GM10266 (cell line): ENCODE measurements at regions not wholly inside any gene's neighbourhood (a gene's known extent, or its start where the extent isn't known, plus 50 kb on each side); places are given as distances from the start of the nearest gene placed in this dataset.

Source experiments
- DNase-seq: peaks from one replicate; pipeline ENCODE4 v3.0.0; 2012; ENCODE audit errors: extremely low spot score
- CTCF ChIP-seq: IDR thresholded peaks from 2 replicates; pipeline ENCODE4 v1.5.1; 2012; ENCODE audit warnings: mild to moderate bottlenecking, low read depth; ENCODE audit not compliant: control insufficient read depth, insufficient read depth; ENCODE audit errors: missing control alignments

- TF ChIP-seq CTCF: no peak
- no peak for DNase-seq
Observed at GRCh38 chr2:217182926-217183325, 323.1 kb upstream of the TNP1 start.

- TF ChIP-seq CTCF: no peak
- no peak for DNase-seq
Observed at GRCh38 chr2:217181512-217181911, 321.6 kb upstream of the TNP1 start.

- no peak for TF ChIP-seq CTCF
- DNase-seq: no peak
Observed at GRCh38 chr2:217179854-217180253, 320.0 kb upstream of the TNP1 start.

- DNase-seq: no peak
- no peak for TF ChIP-seq CTCF
Observed at GRCh38 chr2:217178341-217178740, 318.5 kb upstream of the TNP1 start.

GRCh38 chr2:217177720-217178119 lies 317.9 kb upstream of the TNP1 start:
- no peak for TF ChIP-seq CTCF

GRCh38 chr2:217171874-217172273 lies 312.0 kb upstream of the TNP1 start:
- no peak for DNase-seq

More at GRCh38 chr2:217177720-217178119, 317.9 kb upstream of the TNP1 start:
- DNase-seq: no peak

GRCh38 chr2:217168496-217168895 lies 308.6 kb upstream of the TNP1 start:
- no peak for TF ChIP-seq CTCF
- DNase-seq: no peak

More at GRCh38 chr2:217171874-217172273, 312.0 kb upstream of the TNP1 start:
- no peak for TF ChIP-seq CTCF
